T-helper 1 cell treated with Interleukin-12 subunit alpha and Interleukin-12 subunit beta and Interleukin-4 antibody, amounts not matched to agents 30 μg/mL and 1 μg/mL, for 36 hours (primary cell): ENCODE measurements at regions not wholly inside any gene's neighbourhood (a gene's known extent, or its start where the extent isn't known, plus 50 kb on each side); places are given as distances from the start of the nearest gene placed in this dataset.
"Not testable (repeated sequence)": the region's sequence is repeated elsewhere in the genome, so short reads cannot be mapped to it uniquely, and the experiment has no call there.

Experiments used
- H3K27ac Mint-ChIP-seq: one replicate; pipeline ENCODE4 v1.8.0; 2021; ENCODE audit warnings: mild to moderate bottlenecking, mixed read lengths
- H3K27me3 Mint-ChIP-seq: one replicate; pipeline ENCODE4 v1.8.0; 2021; ENCODE audit warnings: low read depth, mixed read lengths
- H3K36me3 Mint-ChIP-seq: one replicate; pipeline ENCODE4 v1.8.0; 2021; ENCODE audit warnings: low read depth, mixed read lengths
- H3K4me1 Mint-ChIP-seq: one replicate; pipeline ENCODE4 v1.8.0; 2021; ENCODE audit warnings: low read depth, mixed read lengths
- H3K4me3 Mint-ChIP-seq: one replicate; pipeline ENCODE4 v1.8.0; 2021; ENCODE audit warnings: mild to moderate bottlenecking, moderate library complexity, mixed read lengths
- H3K9me3 Mint-ChIP-seq: one replicate; pipeline ENCODE4 v1.8.0; 2021; ENCODE audit warnings: mixed read lengths

- no peaks in the 10 kb centered on the region for H3K27me3 Mint-ChIP-seq
- H3K9me3 Mint-ChIP-seq = peaks cover 14% of the 10 kb centered on the region
- H3K27ac Mint-ChIP-seq = no peak overlapping the region
- H3K36me3 Mint-ChIP-seq = no peaks in the 10 kb centered on the region
- H3K4me3 Mint-ChIP-seq = no peak overlapping the region
- H3K4me1 Mint-ChIP-seq = no peaks in the 10 kb centered on the region
Measured at GRCh38 chr4:66000510-66001117, 330.3 kb upstream of the EPHA5 start.

- no peak overlapping the region for H3K4me3 Mint-ChIP-seq
- H3K9me3 Mint-ChIP-seq = peaks cover 14% of the 10 kb centered on the region
- H3K4me1 Mint-ChIP-seq = no peaks in the 10 kb centered on the region
- no peaks in the 10 kb centered on the region for H3K27me3 Mint-ChIP-seq
- no peaks in the 10 kb centered on the region for H3K36me3 Mint-ChIP-seq
- no peak overlapping the region for H3K27ac Mint-ChIP-seq
Measured at GRCh38 chr4:65999518-65999871, 329.2 kb upstream of the EPHA5 start.

DNA sequence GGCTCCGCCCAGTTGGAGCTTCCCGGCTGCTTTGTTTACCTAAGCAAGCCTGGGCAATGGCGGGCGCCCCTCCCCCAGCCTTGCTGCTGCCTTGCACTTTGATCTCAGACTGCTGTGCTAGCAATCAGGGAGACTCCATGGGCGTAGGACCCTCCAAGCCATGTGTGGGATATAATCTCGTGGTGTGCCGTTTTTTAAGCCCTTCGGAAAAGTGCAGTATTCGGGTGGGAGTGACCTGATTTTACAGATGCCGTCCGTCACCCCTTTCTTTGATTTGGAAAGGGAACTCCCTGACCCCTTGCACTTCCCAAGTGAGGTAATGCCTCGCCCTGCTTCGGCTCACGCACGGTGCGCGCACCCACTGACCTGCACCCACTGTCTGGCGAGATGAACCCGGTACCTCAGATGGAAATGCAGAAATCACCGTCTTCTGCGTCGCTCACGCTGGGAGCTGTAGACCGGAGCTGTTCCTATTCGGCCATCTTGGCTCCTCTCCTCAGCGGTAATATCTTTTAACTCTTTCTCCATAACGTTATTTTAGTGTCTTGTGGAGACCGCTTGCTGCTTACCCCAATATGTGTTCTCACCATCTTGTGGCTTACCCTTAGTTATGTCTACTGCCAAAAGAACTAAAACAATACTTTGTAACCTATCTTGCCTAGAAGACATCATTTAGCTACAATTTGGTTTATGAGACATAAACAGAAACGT, 328.7 kb upstream of the EPHA5 start:
- not testable (repeated sequence) for H3K4me1 Mint-ChIP-seq, H3K27me3 Mint-ChIP-seq, H3K27ac Mint-ChIP-seq, H3K36me3 Mint-ChIP-seq, H3K4me3 Mint-ChIP-seq
- peaks cover 14% of the 10 kb centered on the region for H3K9me3 Mint-ChIP-seq

DNA sequence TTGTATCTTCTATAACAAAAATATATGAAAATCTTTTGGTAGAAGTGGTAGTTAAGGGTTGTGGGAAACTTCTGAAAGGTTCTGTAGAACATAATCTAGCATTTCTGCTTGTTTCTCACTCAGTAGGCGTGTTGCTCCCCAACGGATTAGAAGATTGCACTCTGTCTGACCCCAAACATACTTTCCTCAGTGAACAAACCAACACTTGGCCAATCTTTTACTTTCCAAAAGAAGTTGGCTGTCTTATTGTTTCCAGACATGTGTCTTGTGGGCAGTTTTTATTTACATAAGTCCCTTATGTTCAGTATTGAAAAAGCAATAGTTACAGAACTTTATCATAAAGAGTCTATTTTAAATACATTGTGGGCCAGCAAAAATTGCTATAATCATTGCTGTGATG, 312.8 kb upstream of the EPHA5 start:
- no peaks in the 10 kb centered on the region for H3K36me3 Mint-ChIP-seq
- H3K27me3 Mint-ChIP-seq = no peaks in the 10 kb centered on the region
- no peak overlapping the region for H3K27ac Mint-ChIP-seq
- H3K9me3 Mint-ChIP-seq = peaks cover 37% of the 10 kb centered on the region
- no peaks in the 10 kb centered on the region for H3K4me1 Mint-ChIP-seq
- H3K4me3 Mint-ChIP-seq = no peak overlapping the region

DNA sequence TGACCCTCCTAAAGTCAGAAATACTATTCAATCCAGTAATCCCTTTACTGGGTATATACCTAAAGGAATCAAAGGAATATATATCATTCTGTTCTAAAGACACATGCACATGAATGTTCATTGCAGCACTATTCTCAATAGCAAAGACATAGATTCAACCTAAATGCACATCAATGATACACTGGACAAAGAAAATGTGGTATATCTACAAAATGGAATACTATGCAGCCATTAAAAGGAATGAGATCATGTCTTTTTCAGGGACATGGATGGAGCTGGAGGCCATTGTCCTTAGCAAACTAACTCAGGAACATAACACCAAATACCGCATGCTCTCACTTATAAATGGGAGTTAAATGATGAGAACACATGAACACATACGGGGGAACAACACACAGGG, 306.0 kb upstream of the EPHA5 start:
- Mint-ChIP-seq H3K36me3 (no peaks in the 10 kb centered on the region), H3K27me3 (no peaks in the 10 kb centered on the region), H3K4me1 (no peaks in the 10 kb centered on the region), H3K4me3 (no peak overlapping the region), H3K9me3 (peaks cover 25% of the 10 kb centered on the region), H3K27ac (no peak overlapping the region)

DNA sequence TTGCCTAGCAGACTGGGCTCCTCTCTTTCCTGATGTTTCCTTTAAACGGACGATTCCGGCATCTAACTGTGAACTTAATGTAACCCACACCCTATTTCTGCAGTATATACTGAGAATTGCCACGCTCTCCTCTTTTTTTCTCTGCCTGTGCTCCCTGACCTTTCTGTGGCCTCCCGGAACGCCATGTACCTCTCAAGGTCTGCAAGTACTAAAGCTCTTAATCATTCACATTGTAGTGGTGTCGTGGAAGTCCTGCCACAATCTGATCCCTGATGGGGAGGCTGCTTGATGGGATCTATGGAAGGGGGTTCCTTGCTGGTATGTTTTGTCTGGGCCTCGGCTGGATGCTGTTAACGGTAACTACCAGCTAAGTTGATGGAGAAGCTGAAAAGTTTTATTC, 302.9 kb upstream of the EPHA5 start:
- Mint-ChIP-seq H3K36me3 (no peaks in the 10 kb centered on the region), H3K27me3 (no peaks in the 10 kb centered on the region), H3K27ac (no peak overlapping the region), H3K9me3 (peaks cover 15% of the 10 kb centered on the region), H3K4me3 (no peak overlapping the region), H3K4me1 (no peaks in the 10 kb centered on the region)

- no peak overlapping the region for H3K27ac Mint-ChIP-seq
- H3K36me3 Mint-ChIP-seq = no peaks in the 10 kb centered on the region
- H3K9me3 Mint-ChIP-seq = peaks cover 13% of the 10 kb centered on the region
- H3K4me1 Mint-ChIP-seq = no peaks in the 10 kb centered on the region
- H3K4me3 Mint-ChIP-seq = no peak overlapping the region
- H3K27me3 Mint-ChIP-seq = no peaks in the 10 kb centered on the region
Measured at GRCh38 chr4:65971686-65972085, 301.4 kb upstream of the EPHA5 start.

- H3K4me1 Mint-ChIP-seq = no peaks in the 10 kb centered on the region
- H3K27ac Mint-ChIP-seq = no peak overlapping the region
- H3K4me3 Mint-ChIP-seq = no peak overlapping the region
- H3K9me3 Mint-ChIP-seq = peaks cover 5% of the 10 kb centered on the region
- no peaks in the 10 kb centered on the region for H3K27me3 Mint-ChIP-seq
- no peaks in the 10 kb centered on the region for H3K36me3 Mint-ChIP-seq
Measured at GRCh38 chr4:65968831-65969558, 298.7 kb upstream of the EPHA5 start.

- Mint-ChIP-seq H3K27ac (no peak overlapping the region), H3K4me3 (no peak overlapping the region)
Measured at GRCh38 chr4:65960751-65961150, 290.5 kb upstream of the EPHA5 start.

DNA sequence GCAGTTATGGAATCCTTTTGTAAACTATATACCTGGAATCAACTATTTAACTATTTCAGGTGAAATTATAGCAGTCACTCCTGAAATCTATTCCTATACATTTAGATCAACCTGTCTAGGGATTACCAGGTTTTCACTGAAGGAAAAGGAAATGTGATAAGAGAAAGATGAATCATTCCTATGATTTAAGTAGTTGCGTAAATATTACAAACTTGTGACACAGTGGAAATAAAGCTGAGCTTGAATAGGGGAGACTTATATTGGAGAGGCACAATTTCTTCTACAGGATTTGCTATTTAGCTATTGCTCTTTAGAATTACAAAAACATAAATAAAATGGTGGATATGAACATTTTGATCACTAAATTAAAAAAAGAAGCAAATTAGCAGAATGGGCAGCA, 284.1 kb upstream of the EPHA5 start:
- Mint-ChIP-seq H3K36me3 (no peaks in the 10 kb centered on the region), H3K27me3 (no peaks in the 10 kb centered on the region), H3K27ac (no peak overlapping the region), H3K9me3 (no peaks in the 10 kb centered on the region), H3K4me1 (no peaks in the 10 kb centered on the region), H3K4me3 (no peak overlapping the region)

More at GRCh38 chr4:65960751-65961150, 290.5 kb upstream of the EPHA5 start:
- Mint-ChIP-seq H3K4me1 (no peaks in the 10 kb centered on the region), H3K27me3 (no peaks in the 10 kb centered on the region), H3K36me3 (no peaks in the 10 kb centered on the region), H3K9me3 (peaks cover 3% of the 10 kb centered on the region)

- Mint-ChIP-seq H3K27me3 (no peaks in the 10 kb centered on the region), H3K4me1 (no peaks in the 10 kb centered on the region), H3K36me3 (no peaks in the 10 kb centered on the region), H3K4me3 (no peak overlapping the region), H3K27ac (no peak overlapping the region), H3K9me3 (no peaks in the 10 kb centered on the region)
Measured at GRCh38 chr4:65951177-65951576, 280.9 kb upstream of the EPHA5 start.

GRCh38 chr4:65943076-65943475, 272.8 kb upstream of the EPHA5 start:
- Mint-ChIP-seq H3K9me3 (no peaks in the 10 kb centered on the region), H3K4me3 (no peak overlapping the region), H3K36me3 (no peaks in the 10 kb centered on the region), H3K4me1 (no peaks in the 10 kb centered on the region), H3K27ac (no peak overlapping the region), H3K27me3 (no peaks in the 10 kb centered on the region)

DNA sequence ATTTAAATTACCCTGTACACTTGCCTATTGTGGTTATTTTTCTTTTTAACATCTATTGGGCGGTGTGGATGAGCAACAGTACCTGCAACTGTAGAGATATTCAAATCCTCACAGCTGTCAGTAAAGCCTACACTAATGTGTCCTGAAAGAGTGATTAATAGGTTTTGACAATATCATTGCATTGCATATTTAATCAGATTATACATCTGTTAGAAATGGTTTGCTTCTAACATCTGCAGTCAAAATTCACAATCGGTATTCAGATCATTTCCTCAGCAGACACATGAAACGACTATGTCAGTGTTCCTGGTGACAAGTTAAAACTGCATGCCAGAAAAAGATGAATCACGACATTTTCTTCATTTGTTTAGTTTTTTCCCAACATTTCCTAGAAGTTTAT, 254.6 kb upstream of the EPHA5 start:
- Mint-ChIP-seq H3K4me3 (no peak overlapping the region), H3K4me1 (no peaks in the 10 kb centered on the region), H3K27ac (no peak overlapping the region), H3K9me3 (no peaks in the 10 kb centered on the region), H3K27me3 (no peaks in the 10 kb centered on the region), H3K36me3 (no peaks in the 10 kb centered on the region)

- Mint-ChIP-seq H3K27me3 (no peaks in the 10 kb centered on the region), H3K4me1 (no peaks in the 10 kb centered on the region), H3K27ac (no peak overlapping the region), H3K4me3 (no peak overlapping the region), H3K36me3 (no peaks in the 10 kb centered on the region), H3K9me3 (no peaks in the 10 kb centered on the region)
Measured at GRCh38 chr4:65923616-65924015, 253.3 kb upstream of the EPHA5 start.

DNA sequence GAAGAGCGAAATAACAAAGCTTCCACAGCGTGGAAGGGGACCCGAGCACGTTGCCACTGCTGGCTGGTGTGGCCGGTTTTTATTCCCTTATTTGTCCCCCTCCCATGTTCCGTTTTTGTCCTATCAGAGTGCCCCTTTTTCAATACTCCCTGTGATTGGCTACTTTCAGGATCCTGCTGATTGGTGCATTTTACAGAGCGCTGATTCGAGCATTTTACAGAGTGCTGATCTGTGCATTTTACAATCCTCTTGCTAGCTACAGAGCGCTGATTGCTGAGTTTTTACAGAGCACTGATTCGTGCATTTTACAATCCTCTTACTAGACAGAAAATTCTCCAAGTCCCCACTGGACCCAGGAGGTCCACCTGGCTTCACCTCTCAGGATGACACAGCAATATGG, 250.9 kb upstream of the EPHA5 start:
- Mint-ChIP-seq H3K27ac (no peak overlapping the region), H3K4me1 (no peaks in the 10 kb centered on the region), H3K27me3 (no peaks in the 10 kb centered on the region), H3K4me3 (no peak overlapping the region), H3K9me3 (no peaks in the 10 kb centered on the region), H3K36me3 (no peaks in the 10 kb centered on the region)
